ENCODE measurements at regions not wholly inside any gene's neighbourhood (a gene's known extent, or its start where the extent isn't known, plus 50 kb on each side); places are given as distances from the start of the nearest gene placed in this dataset.

- TF ChIP-seq, protein P1, sequence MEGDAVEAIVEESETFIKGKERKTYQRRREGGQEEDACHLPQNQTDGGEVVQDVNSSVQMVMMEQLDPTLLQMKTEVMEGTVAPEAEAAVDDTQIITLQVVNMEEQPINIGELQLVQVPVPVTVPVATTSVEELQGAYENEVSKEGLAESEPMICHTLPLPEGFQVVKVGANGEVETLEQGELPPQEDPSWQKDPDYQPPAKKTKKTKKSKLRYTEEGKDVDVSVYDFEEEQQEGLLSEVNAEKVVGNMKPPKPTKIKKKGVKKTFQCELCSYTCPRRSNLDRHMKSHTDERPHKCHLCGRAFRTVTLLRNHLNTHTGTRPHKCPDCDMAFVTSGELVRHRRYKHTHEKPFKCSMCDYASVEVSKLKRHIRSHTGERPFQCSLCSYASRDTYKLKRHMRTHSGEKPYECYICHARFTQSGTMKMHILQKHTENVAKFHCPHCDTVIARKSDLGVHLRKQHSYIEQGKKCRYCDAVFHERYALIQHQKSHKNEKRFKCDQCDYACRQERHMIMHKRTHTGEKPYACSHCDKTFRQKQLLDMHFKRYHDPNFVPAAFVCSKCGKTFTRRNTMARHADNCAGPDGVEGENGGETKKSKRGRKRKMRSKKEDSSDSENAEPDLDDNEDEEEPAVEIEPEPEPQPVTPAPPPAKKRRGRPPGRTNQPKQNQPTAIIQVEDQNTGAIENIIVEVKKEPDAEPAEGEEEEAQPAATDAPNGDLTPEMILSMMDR (IDR thresholded peaks at IDR 0.05; ENCODE audit: low read length) = no peak
- TF ChIP-seq EZH2 (optimal IDR thresholded peaks at IDR 0.05; ENCODE audit: low read depth, low read length) = no peak
These were observed 79.9 kb downstream of the BBS10 start for GRCh38 chr12:76268267-76268666.
